ENCODE measurements at regions not wholly inside any gene's neighbourhood (a gene's known extent, or its start where the extent isn't known, plus 50 kb on each side); places are given as distances from the start of the nearest gene placed in this dataset.

DNA sequence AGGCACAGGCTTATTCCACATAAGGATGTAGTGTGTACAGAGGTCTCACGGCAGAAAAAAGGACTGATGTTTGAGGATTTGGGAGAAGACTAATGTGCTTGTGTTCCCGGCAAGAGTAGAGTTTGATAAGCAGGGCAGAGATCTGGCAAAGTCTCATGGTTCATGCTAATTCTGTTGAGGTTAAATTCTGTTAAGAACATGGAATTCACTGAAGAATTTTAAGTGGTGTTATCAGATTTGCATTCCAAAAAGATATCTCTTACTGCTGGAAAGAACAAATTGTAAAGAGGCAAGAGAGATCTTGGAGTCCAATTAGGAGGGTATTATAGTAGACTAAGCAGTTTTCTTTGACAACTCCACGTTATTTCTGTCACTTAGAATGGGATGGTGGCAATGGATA is 348.3 kb downstream of the TDRD3 start:
- ChIA-PET CTCF (interaction anchor here (2.1 kb wide), 1 partner anchor 8 kb away, joined by 5 read pairs; no protein-coding TSS in a partner anchor), POLR2A (no interaction called here)
- DNase-seq (ENCODE audit: extremely low spot score), result no peak
- no peak for TF ChIP-seq CTCF (IDR thresholded peaks at IDR 0.05; ENCODE audit: control extremely low read depth, extremely low read depth, low read depth, missing control alignments)

GRCh38 chr13:60733933-60734332 is 336.9 kb downstream of the TDRD3 start:
- ChIA-PET POLR2A (no interaction called here), CTCF (interaction anchor here (0.7 kb wide), 1 partner anchor 34 kb away, joined by 3 read pairs; no protein-coding TSS in a partner anchor)
- no peak for DNase-seq (ENCODE audit: extremely low spot score)
- no peak for TF ChIP-seq CTCF (IDR thresholded peaks at IDR 0.05; ENCODE audit: control extremely low read depth, extremely low read depth, low read depth, missing control alignments)

GRCh38 chr13:60727140-60727539 is 330.1 kb downstream of the TDRD3 start:
- no peak for TF ChIP-seq CTCF (IDR thresholded peaks at IDR 0.05; ENCODE audit: control extremely low read depth, extremely low read depth, low read depth, missing control alignments)
- POLR2A ChIA-PET, result no interaction called here
- CTCF ChIA-PET, result interaction anchor here (1.6 kb wide), 1 partner anchor 19 kb away, joined by 3 read pairs; no protein-coding TSS in a partner anchor
- no peak for DNase-seq (ENCODE audit: extremely low spot score)

DNA sequence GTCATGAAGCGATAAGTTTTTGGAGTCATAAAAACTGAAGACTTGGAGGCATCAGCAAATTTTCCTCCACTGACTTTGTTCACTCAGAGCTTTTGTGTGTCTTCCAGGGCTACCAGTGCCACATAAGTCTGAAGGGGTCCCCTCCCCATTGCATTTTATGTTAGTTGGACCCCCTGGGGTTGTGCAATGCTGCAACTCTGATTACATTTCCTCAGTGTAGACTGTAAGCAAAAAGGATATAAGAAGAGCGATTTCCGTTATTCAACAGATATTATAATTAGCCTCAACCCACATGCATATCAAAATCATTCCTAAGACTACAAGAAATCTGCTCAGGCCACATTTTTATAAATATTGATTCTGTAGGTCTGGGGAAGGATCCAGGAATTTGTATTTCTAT is 324.0 kb downstream of the TDRD3 start:
- TF ChIP-seq CTCF (IDR thresholded peaks at IDR 0.05; ENCODE audit: control extremely low read depth, extremely low read depth, low read depth, missing control alignments), result no peak
- POLR2A ChIA-PET, result no interaction called here
- DNase-seq (ENCODE audit: extremely low spot score), result no peak
- CTCF ChIA-PET, result no interaction called here

DNA sequence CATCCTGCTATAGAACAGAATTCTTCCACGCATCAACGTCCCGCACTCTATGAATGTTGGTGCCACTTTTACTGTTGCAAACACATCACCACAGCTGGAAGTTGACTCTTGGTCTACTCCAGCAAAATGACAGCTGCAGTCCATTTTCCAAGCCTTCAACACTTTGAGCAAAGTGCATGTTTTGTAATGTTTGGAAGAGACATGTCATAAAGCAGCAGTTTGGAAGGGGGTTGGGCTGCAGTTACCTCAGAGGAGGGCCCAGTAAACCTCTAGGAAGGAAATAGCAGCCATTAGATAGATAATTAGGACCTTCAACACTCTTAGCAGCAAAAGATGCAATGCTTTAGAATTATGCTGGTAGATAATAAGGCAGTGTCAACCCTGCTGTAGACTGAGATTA is 323.6 kb downstream of the TDRD3 start:
- ChIA-PET POLR2A (no interaction called here), CTCF (no interaction called here)
- no peak for DNase-seq (ENCODE audit: extremely low spot score)
- no peak for TF ChIP-seq CTCF (IDR thresholded peaks at IDR 0.05; ENCODE audit: control extremely low read depth, extremely low read depth, low read depth, missing control alignments)

DNA sequence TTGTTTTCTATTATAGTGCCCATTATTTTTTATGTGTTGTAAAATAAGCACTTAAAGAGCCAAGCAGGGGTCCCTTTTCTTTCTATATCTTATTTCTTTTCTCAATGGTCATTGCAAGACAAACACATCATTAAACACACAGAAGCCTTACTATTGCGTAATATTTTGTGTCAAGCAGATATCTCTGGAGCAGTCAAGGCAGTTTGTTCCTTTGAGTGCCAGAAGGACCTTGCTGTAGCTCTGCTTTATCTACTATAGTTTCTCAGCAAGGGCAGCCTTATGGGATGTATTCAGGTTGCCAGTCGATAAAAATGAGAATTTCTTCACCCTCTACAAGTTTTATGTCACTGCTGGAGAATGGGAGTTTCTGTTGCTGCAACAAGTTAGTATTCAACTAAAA is 319.3 kb downstream of the TDRD3 start:
- no peak for TF ChIP-seq CTCF (IDR thresholded peaks at IDR 0.05; ENCODE audit: control extremely low read depth, extremely low read depth, low read depth, missing control alignments)
- no peak for DNase-seq (ENCODE audit: extremely low spot score)
- ChIA-PET CTCF (interaction anchor here (1.0 kb wide), 1 partner anchor 8 kb away, joined by 3 read pairs; no protein-coding TSS in a partner anchor), POLR2A (no interaction called here)

DNA sequence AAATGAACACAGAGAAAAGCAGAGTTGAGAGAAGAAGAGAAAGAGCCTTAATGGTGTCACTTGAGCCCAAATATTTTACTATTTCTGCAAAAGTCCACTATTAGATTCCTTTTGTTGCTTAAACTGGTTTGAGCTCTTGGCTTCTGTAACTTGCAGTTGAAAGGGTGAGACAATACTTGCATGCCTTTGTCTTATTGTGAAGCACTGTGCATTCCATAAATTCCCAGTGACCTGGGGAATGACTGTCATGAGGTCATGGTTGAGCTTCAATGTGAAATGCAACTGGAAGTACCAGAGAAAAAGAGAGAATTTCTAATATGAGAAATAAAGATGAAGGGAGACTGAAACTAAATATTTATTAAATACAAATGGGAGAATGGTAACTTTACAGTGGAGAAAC is 310.9 kb downstream of the TDRD3 start:
- ChIA-PET CTCF (interaction anchor here (1.0 to 1.2 kb wide), 2 partner anchors 9 to 16 kb away, joined by 3 read pairs; no protein-coding TSS in a partner anchor), POLR2A (no interaction called here)
- no peak for TF ChIP-seq CTCF (IDR thresholded peaks at IDR 0.05; ENCODE audit: control extremely low read depth, extremely low read depth, low read depth, missing control alignments)
- DNase-seq (ENCODE audit: extremely low spot score), result no peak

Data from GM10248 (cell line).